Esophagus mucosa (tissue), 1 donor: ENCODE measurements at regions not wholly inside any gene's neighbourhood (a gene's known extent, or its start where the extent isn't known, plus 50 kb on each side); places are given as distances from the start of the nearest gene placed in this dataset.

Source experiments
- ATAC-seq: fragments of 200-7000 bp; cut with Tn5 transposase; one replicate; pipeline ENCODE4 v1.9.1; 2020
- donor health status: DM: yes; HTN: yes; CAD: no.

- ATAC-seq: no peak
Measured at GRCh38 chr2:137729305-137729704, 235.0 kb upstream of the HNMT start.

GRCh38 chr2:137737559-137737958 is 226.7 kb upstream of the HNMT start:
- no peak for ATAC-seq

GRCh38 chr2:137741784-137742362 is 222.4 kb upstream of the HNMT start:
- no peak for ATAC-seq

DNA sequence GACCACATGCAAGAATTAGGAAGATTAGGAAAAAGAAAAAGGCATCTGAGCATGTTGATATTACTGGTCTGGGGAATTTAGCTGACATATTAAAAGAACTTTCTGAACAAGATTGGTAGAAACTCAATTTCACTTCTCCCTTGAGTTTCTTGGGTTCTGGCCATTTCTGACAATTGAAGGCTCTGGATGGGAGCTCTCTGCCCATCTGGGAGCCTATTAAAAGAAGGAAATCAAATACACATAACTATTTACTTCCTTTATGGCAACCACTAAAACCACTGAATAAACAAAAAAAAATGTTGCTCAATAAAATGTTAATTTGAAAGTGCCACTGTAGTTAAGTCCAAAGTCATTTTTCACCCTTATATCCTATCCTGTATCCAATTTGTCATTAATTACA is 216.8 kb upstream of the HNMT start:
- no peak for ATAC-seq

DNA sequence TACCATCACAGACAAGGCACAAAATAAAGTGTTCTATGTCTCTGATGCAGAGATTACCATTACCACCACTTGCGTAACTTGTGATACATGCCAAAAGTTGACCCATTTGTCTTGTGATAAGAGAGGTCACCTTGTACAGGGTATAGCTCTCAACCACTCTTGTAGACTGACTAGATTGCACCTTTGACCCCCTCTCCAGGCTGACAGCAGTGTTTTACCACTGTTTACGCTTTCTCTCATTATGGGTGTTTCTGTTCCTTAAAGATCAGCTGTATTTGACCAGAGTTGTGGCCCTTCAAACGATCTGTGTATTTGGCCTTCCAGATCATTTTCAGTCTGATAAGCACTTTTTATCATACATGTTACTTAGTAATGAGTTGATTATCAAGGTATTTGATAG is 215.7 kb upstream of the HNMT start:
- no peak for ATAC-seq

DNA sequence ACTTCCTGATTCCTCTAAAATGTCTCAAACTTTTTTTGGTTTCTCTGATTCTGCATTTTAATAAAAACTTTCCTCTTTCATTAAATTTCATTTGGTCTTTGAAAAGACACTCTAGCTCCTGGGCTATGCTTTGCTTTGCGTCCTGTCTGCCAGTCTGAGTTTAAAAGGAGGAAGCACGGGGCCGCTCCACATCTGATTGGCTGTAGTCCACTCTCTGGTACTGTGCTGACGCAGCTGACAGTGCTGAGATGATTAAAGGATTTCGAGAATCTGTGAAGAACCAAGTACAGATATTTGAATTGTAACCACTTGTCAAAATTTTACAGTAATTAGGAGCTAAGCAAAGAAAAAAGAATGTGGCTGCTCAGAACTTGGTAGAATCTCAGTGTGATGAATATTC is 199.6 kb upstream of the HNMT start:
- no peak for ATAC-seq

DNA sequence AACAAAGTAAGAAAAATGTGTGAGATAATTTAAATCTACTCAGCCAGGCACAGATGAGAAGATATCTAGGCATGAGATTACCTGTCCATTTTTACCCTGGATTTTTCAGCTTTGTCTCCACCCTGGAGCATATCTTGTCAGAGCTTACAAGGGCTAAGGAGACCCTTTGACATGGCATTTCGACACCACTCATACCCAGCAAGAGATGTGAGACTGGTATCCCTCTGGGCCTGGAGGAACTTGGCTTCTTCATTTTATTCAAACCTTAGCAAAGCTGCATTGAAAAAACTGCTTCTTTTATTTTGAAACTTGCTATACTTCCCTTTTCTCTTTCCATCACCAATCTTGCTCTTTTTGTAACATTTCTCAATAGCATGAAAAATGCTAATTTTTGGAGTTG is 194.9 kb upstream of the HNMT start:
- no peak for ATAC-seq

GRCh38 chr2:137770166-137770565 is 194.1 kb upstream of the HNMT start:
- no peak for ATAC-seq

GRCh38 chr2:137771064-137771463 is 193.2 kb upstream of the HNMT start:
- ATAC-seq: no peak

DNA sequence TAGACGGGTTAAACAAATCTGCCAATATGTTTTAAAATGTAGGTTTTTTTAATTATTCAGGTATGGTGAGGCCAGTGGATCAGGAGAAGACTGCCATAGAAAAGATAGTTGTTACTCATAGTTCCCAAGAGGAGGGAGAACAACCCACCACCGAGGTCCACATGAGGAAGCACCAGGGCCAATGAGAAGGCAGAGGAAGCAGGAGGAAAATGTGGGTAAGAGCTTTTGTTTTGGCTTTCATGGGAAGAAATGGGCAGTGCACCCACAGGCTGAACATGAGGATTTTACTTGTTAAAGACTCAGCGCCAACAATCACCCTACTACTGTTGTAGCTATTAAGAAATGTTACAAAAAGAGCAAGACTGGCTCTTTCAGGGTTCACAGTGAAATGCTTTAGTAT is 191.8 kb upstream of the HNMT start:
- no peak for ATAC-seq

- ATAC-seq: no peak
Measured at GRCh38 chr2:137775529-137775928, 188.7 kb upstream of the HNMT start.

- no peak for ATAC-seq
Measured at GRCh38 chr2:137776697-137777096, 187.6 kb upstream of the HNMT start.

DNA sequence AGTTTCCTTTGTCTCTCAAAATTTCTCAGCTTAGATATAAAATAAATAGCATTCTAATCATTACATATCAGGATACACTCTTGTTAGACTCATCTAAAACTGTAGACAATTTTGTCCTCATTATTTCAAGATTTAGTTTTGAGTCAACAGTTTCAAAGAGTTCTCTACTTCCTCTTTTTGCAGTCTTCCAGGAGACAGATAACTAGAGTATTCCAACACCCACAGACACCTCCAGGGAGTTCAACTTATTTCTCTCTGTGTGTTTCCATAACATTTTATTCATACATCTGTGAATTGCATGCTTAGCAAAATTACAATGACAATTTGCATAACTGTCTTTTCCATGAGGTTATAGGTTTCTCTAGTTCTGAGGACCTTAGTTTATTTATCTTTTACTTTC is 166.6 kb upstream of the HNMT start:
- ATAC-seq: no peak

- no peak for ATAC-seq
Measured at GRCh38 chr2:137799600-137799999, 164.7 kb upstream of the HNMT start.

- no peak for ATAC-seq
Measured at GRCh38 chr2:137800386-137800785, 163.9 kb upstream of the HNMT start.

GRCh38 chr2:137801228-137801627 is 163.0 kb upstream of the HNMT start:
- ATAC-seq: no peak

DNA sequence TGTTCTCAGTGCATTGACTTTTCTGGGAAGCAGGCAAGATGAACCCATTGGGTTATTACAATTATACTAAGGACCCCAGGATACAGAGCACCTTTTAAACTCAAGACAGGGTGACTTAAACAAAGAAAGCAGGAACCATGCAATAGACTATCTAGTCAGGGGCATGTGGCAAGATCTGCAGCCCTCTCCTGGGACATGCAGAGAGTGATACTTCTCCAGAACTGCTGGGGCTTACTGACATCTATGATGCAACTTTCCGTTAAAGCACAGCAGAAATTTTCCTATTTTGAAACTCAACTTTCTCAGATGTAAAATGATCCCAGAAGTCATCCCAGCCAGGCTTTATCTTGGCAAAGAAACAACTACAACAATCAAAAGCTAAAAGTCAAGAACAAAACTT is 162.2 kb upstream of the HNMT start:
- ATAC-seq: no peak

DNA sequence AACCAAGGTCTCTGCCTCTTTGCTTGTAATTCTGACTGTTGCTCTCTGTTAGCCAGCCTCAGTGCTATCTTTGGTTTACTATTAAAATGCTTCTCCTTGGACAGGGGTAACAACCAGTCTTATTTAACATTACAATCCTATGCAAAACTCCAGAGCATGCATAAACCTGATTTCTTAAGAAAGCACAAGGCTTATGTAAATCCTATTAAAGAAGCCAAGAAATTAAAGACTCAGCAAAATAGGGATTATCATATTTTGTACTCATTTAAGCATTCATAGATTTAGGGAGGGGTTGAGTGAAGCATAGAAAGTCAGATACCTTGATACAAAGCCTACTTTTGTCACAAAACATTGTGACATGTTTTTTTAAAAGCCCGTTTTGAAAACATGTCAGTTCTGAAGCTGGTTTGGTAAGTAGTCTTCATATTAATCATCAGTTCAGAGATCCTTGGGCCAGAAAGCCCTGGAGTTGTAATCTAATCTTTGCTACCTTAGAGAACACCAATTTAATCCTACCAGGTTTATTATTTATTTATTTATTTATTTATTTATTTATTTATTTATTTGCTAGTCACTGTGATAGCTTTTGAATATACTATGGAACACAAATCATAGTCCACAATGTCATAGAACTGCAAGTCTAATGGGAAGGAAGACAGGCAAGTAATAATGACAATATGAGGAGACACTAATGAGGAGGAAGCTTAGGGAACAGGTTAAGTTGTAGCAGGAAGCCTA is 158.0 kb upstream of the HNMT start:
- ATAC-seq: peak; percentile 89

DNA sequence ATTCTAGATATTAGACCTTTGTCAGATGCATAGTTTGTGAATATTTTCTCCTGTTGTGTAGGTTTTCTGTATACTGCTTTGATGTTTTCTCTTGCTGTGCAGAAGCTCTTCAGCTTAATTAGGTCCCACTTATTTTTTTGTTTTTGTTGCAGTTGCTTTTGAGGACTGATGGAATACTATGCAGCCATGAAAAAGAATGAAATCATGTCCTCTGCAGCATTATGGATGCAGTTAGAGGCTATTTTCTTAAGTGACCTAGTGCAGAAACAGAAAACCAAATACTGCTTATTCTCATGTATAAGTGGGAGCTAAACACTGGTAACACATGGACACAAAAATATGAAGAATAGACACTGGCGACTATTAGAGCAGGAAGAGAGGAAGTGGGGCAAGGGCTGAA is 155.0 kb upstream of the HNMT start:
- no peak for ATAC-seq

GRCh38 chr2:137809837-137810236 is 154.4 kb upstream of the HNMT start:
- ATAC-seq: no peak

DNA sequence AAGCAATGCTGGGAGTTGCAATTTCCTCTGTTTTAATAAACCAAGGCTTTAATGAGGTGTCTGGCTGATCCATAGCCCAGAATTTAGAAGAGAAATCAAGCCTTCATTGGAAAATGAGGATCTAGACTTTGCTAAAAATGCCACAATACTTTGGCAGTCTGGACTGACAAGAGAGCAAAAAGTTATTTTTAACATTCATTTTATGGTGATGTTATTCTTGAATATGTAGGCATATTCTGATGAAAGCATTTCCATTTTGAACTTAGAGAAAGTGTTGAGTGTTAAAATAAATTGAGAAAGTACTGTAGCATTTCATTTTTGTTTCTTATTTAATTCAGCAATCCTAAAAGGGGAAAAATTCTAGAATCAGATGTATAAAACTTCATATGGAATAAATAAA is 151.8 kb upstream of the HNMT start:
- no peak for ATAC-seq

GRCh38 chr2:137813176-137813575 is 151.1 kb upstream of the HNMT start:
- peak; percentile 86 for ATAC-seq

GRCh38 chr2:137817058-137817457 is 147.2 kb upstream of the HNMT start:
- ATAC-seq: peak; percentile 63

DNA sequence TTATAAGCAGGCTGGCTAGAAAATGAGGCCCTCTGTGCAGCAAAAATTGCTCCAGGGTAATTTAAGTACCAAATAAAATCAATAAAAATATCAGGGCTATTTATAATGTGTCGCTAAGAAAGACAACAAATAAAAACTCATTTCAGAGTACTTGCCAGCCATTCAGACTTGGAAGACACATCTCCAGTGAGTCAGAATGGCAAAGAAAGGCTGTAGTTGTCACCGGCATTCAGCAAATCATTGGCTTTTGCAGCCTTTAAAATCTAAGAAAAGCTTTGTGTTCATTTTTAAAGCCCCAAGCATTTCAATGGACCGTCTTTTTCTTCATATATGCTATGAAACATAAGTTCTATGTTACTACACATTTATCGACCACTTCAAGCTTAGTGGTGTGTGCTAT is 141.1 kb upstream of the HNMT start:
- no peak for ATAC-seq

DNA sequence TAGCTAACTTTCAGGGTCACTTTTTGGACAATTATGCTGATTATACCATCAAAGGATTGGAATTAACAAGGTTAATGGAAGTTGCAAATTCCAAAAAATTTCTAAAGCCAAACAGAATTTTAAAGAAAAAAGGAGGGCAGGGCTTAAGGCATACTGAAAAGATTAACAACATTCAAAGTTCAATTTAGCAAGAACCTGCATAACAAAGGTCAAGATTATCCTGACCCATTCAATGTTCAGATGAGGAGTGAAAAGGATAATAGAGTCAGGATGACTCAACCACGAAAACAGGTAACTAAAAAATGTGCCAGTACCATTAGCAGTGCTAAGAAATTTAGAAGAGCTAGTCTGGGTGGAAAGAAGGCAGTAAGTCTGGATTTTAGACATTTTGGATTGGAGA is 139.8 kb upstream of the HNMT start:
- no peak for ATAC-seq
